Liver (tissue), 3 donors: ENCODE measurements at regions not wholly inside any gene's neighbourhood (a gene's known extent, or its start where the extent isn't known, plus 50 kb on each side); places are given as distances from the start of the nearest gene placed in this dataset.

Experiments used
- ATF3 ChIP-seq: IDR thresholded peaks from 2 replicates; pipeline ENCODE4 v1.6.1; 2016; ENCODE audit warnings: antibody characterized with exemption
- CTCF ChIP-seq: fragments of 150-350 bp; IDR thresholded peaks from 2 replicates; pipeline ENCODE4 v1.5.1; 2017; ENCODE audit warnings: improper control_type of control experiment, low read depth, low read length; ENCODE audit not compliant: missing input control
- EGR1 ChIP-seq, 2 donors: IDR thresholded peaks; 2 replicates each; pipeline ENCODE4 v1.6.1; 2016 to 2018; ENCODE audit warnings: antibody characterized with exemption in 2 of 2, low read depth in 2 of 2
- GABPA ChIP-seq, 2 donors: IDR thresholded peaks in 1 of 2; conservative IDR thresholded peaks in 1 of 2; 2 replicates each; pipeline ENCODE4 v1.6.1; 2016; ENCODE audit warnings: antibody characterized with exemption in 2 of 2, mild to moderate bottlenecking in 1 of 2, moderate library complexity in 1 of 2
- MAX ChIP-seq: IDR thresholded peaks from 2 replicates; pipeline ENCODE4 v1.6.1; 2016; ENCODE audit warnings: antibody characterized with exemption
- REST ChIP-seq: IDR thresholded peaks from 2 replicates; pipeline ENCODE4 v1.6.1; 2016; ENCODE audit warnings: antibody characterized with exemption, mild to moderate bottlenecking
- RXRA ChIP-seq, 2 donors: IDR thresholded peaks; 2 replicates each; pipeline ENCODE4 v1.6.1; 2017 to 2018; ENCODE audit warnings: antibody characterized with exemption in 2 of 2, mild to moderate bottlenecking in 1 of 2
- TAF1 ChIP-seq: conservative IDR thresholded peaks from 2 replicates; pipeline ENCODE4 v1.6.1; 2016; ENCODE audit warnings: antibody characterized with exemption, mild to moderate bottlenecking
- ZBTB33 ChIP-seq: IDR thresholded peaks from 2 replicates; pipeline ENCODE4 v1.6.1; 2016; ENCODE audit warnings: antibody characterized with exemption
- donor health status: healthy.
- donor health status: healthy.

- TF ChIP-seq TAF1 (no peak), CTCF (no peak), RXRA (IDR thresholded peaks at IDR 0.05) (no peak), REST (no peak), GABPA (IDR thresholded peaks at IDR 0.05 in 1 of 2, conservative IDR thresholded peaks at IDR 0.05 in 1 of 2) (no peak), ZBTB33 (no peak), MAX (no peak), ATF3 (no peak), EGR1 (IDR thresholded peaks at IDR 0.05; ENCODE audit: low read depth in 2 of 2) (no peak)
Observed at GRCh38 chr21:41584603-41585176, 76.7 kb upstream of the TMPRSS2 start.
